IMR-90 (cell line): ENCODE measurements at regions not wholly inside any gene's neighbourhood (a gene's known extent, or its start where the extent isn't known, plus 50 kb on each side); places are given as distances from the start of the nearest gene placed in this dataset.

Experiments
- FOS ChIP-seq: fragments of 150-350 bp; IDR thresholded peaks from 2 replicates; pipeline ENCODE4 v1.6.1; 2016; ENCODE audit warnings: low read depth, low read length
- MAFK ChIP-seq: IDR thresholded peaks from 2 replicates; pipeline ENCODE4 v1.6.1; 2012; ENCODE audit warnings: low read depth, low read length, improper control_type of control experiment
- MAZ ChIP-seq: IDR thresholded peaks from 2 replicates; pipeline ENCODE4 v1.6.1; 2012; ENCODE audit warnings: low read depth, mild to moderate bottlenecking, low read length, improper control_type of control experiment, moderate library complexity, borderline replicate concordance
- MXI1 ChIP-seq: IDR thresholded peaks from 2 replicates; pipeline ENCODE4 v1.6.1; 2012; ENCODE audit warnings: low read depth, mild to moderate bottlenecking, low read length, moderate library complexity, borderline replicate concordance
- NFE2L2 ChIP-seq: fragments of 150-350 bp; IDR thresholded peaks from 2 replicates; pipeline ENCODE4 v1.6.1; 2016; ENCODE audit warnings: low read depth, mild to moderate bottlenecking, low read length
- POLR2A ChIP-seq: IDR thresholded peaks from 2 replicates; pipeline ENCODE4 v1.6.1; 2012; ENCODE audit warnings: mild to moderate bottlenecking, low read depth, low read length
- RAD21 ChIP-seq: IDR thresholded peaks from 2 replicates; pipeline ENCODE4 v1.6.1; 2012; ENCODE audit warnings: low read length, improper control_type of control experiment
- RCOR1 ChIP-seq: IDR thresholded peaks from 2 replicates; pipeline ENCODE4 v1.6.1; 2012; ENCODE audit warnings: mild to moderate bottlenecking, low read length, improper control_type of control experiment; ENCODE audit not compliant: insufficient replicate concordance
- SMC3 ChIP-seq: fragments of 150-350 bp; IDR thresholded peaks from 2 replicates; pipeline ENCODE4 v1.6.1; 2016; ENCODE audit warnings: low read depth, mild to moderate bottlenecking, antibody characterized with exemption, low read length, moderate library complexity
- TF ChIP-seq, protein P1 (sequence below): conservative IDR thresholded peaks from 2 replicates; pipeline ENCODE4 v1.5.1; 2012; ENCODE audit warnings: mild to moderate bottlenecking, low read depth, low read length, improper control_type of control experiment
- TF ChIP-seq, protein P2 (sequence below): fragments of 150-350 bp; IDR thresholded peaks from 2 replicates; pipeline ENCODE4 v1.6.1; 2017; ENCODE audit warnings: mild to moderate bottlenecking, antibody characterized with exemption, low read length, low read depth
- TF ChIP-seq, protein P3 (sequence below): fragments of 150-350 bp; IDR thresholded peaks from 2 replicates; pipeline ENCODE4 v1.6.1; 2016; ENCODE audit warnings: low read depth, mild to moderate bottlenecking, low read length, moderate library complexity, borderline replicate concordance

DNA sequence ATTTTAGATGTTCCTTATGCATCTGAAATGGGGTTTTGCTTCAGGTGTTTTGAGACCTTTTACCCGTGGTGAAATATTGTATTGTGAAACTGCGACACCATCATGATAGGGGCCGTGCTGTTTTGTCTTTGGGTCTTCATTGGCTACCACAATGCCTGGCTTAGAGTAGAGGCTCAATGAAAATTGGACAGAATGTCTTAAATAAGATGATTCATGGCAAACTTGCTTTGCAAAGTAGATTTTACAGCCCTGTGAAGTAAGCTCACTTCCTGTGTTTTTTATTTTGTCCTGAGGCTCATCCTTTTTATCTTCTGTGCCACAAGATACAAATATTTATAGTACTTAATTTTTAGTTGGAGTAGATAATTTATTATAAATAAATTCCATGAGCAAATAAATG lies 111.3 kb upstream of the FRMD6 start:
- TF ChIP-seq, protein P1, sequence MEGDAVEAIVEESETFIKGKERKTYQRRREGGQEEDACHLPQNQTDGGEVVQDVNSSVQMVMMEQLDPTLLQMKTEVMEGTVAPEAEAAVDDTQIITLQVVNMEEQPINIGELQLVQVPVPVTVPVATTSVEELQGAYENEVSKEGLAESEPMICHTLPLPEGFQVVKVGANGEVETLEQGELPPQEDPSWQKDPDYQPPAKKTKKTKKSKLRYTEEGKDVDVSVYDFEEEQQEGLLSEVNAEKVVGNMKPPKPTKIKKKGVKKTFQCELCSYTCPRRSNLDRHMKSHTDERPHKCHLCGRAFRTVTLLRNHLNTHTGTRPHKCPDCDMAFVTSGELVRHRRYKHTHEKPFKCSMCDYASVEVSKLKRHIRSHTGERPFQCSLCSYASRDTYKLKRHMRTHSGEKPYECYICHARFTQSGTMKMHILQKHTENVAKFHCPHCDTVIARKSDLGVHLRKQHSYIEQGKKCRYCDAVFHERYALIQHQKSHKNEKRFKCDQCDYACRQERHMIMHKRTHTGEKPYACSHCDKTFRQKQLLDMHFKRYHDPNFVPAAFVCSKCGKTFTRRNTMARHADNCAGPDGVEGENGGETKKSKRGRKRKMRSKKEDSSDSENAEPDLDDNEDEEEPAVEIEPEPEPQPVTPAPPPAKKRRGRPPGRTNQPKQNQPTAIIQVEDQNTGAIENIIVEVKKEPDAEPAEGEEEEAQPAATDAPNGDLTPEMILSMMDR: no peak
- TF ChIP-seq POLR2A: no peak
- no peak for TF ChIP-seq RAD21
- TF ChIP-seq, protein P2, sequence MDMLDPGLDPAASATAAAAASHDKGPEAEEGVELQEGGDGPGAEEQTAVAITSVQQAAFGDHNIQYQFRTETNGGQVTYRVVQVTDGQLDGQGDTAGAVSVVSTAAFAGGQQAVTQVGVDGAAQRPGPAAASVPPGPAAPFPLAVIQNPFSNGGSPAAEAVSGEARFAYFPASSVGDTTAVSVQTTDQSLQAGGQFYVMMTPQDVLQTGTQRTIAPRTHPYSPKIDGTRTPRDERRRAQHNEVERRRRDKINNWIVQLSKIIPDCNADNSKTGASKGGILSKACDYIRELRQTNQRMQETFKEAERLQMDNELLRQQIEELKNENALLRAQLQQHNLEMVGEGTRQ: no peak
- TF ChIP-seq MAFK: no peak
- TF ChIP-seq, protein P3, sequence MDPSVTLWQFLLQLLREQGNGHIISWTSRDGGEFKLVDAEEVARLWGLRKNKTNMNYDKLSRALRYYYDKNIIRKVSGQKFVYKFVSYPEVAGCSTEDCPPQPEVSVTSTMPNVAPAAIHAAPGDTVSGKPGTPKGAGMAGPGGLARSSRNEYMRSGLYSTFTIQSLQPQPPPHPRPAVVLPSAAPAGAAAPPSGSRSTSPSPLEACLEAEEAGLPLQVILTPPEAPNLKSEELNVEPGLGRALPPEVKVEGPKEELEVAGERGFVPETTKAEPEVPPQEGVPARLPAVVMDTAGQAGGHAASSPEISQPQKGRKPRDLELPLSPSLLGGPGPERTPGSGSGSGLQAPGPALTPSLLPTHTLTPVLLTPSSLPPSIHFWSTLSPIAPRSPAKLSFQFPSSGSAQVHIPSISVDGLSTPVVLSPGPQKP: no peak
- TF ChIP-seq MAZ: no peak
- TF ChIP-seq SMC3: no peak
- TF ChIP-seq FOS: no peak
- no peak for TF ChIP-seq RCOR1
- no peak for TF ChIP-seq NFE2L2
- TF ChIP-seq MXI1: no peak
